GM19193 (cell line): ENCODE measurements at regions not wholly inside any gene's neighbourhood (a gene's known extent, or its start where the extent isn't known, plus 50 kb on each side); places are given as distances from the start of the nearest gene placed in this dataset.

Source experiments
- POLR2A ChIP-seq: IDR thresholded peaks from 4 replicates; pipeline ENCODE4 v1.6.1; 2011; ENCODE audit not compliant: insufficient read depth, insufficient read length; ENCODE audit errors: extremely low read depth

- TF ChIP-seq POLR2A = no peak
Observed at GRCh38 chr3:71870966-71871512, 86.1 kb upstream of the PROK2 start.

GRCh38 chr3:71868876-71869275 is 83.9 kb upstream of the PROK2 start:
- no peak for TF ChIP-seq POLR2A

DNA sequence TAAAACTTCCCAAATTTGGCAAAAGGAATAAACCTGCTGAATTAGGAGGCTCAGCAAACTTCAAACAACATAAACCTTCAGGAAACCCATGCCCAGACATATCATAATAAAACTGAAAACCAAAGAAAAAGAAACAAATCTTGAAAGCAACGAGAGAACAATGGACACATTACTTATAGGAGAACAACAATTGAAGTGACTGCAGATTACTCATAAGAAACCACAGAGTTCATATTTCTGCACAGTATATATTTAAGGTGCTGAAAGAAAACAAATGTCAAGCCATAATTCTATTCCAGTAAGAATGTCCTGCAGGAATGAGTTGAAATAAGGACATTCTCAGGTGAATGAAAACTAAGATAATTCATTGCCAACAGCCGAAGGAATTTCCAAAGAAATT is 80.8 kb upstream of the PROK2 start:
- no peak for TF ChIP-seq POLR2A

- TF ChIP-seq POLR2A = no peak
Observed at GRCh38 chr3:71863563-71864190, 78.7 kb upstream of the PROK2 start.

DNA sequence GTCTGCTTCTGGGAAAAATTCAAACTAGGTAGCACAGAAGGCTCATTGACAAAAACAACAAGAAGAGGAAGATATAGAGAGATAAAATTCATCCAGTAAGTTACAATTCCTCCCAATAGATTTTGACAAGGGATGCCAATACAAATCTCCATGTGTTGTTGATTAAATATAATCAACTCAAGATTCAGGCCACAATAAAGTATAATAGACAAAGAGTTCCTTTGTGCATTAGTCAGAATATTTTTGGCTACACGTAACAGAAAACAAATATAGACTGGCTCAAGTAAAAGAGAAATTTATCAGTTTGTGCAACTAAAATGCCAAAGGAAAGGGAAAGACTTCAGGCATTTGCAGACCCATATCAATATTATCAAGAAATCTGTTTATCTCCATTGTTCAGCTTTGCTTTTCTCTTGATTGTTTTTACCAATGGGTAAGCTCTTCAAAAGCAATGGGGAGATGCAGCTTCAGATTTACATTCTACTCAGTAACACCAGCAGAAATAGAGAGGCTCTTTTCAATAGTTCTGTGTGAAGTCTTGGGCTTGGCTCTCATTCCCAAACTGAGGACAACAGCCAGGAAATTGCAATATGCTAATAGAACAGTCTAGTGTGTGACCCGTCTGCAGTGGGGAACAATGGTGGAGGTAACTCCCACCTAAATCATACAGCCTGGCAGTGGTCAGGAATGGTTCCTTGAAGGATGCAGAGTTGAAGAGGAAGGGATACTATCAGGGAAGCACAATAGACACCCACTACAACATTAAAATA is 77.6 kb upstream of the PROK2 start:
- no peak for TF ChIP-seq POLR2A

- no peak for TF ChIP-seq POLR2A
Observed at GRCh38 chr3:71859123-71859519, 74.2 kb upstream of the PROK2 start.

DNA sequence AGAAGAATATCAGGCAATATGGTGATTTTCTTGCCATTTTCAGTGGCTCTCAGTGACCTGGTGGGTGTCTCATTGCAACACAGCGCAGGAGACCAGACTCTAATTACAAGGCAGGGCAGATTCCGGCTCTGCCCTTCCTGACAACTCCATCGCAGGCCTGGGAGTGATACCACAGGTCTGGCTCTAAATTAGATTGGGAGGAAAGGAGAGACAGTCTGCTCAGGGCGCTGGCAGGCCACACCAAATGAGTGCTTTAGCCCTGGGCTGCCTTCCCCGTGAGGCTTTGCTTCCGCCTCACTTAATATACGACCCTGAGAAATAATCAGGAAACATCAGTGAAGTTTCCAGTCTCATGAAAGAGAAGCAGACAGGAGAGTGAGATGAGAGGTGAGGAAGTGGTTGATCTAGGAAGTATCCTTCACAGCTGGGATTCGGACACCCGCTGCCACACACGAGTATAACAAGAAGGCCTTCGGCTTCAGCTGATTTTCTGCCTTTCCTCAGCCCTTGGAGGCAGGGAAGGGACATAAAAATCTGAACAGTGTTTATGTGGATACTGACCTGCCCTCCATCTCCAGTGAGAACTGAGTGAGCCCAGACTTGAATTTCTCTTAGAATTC is 73.7 kb upstream of the PROK2 start:
- TF ChIP-seq POLR2A = no peak

GRCh38 chr3:71857956-71858355 is 73.0 kb upstream of the PROK2 start:
- TF ChIP-seq POLR2A = no peak

GRCh38 chr3:71854706-71855105 is 69.8 kb upstream of the PROK2 start:
- TF ChIP-seq POLR2A = no peak

DNA sequence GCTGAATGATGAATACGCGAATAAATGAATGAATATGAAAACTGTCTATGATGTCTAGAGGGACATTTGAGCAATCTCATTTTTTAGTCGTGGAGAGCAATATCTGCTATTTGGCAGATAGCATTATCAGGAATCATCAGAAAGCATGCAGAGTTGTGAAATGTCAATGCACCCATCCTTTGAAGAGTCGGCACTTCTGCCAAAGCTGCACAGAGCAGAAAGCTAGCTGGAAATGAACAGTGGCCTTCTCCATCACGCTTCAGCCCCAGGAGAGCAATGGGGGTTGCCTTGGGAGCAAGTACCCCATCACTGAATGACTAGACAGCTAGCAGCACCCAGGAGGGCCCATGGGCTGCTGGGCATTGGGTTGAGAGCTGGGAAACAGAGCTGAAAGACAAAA is 69.1 kb upstream of the PROK2 start:
- TF ChIP-seq POLR2A = no peak

- TF ChIP-seq POLR2A = no peak
Observed at GRCh38 chr3:71851878-71852277, 66.9 kb upstream of the PROK2 start.

DNA sequence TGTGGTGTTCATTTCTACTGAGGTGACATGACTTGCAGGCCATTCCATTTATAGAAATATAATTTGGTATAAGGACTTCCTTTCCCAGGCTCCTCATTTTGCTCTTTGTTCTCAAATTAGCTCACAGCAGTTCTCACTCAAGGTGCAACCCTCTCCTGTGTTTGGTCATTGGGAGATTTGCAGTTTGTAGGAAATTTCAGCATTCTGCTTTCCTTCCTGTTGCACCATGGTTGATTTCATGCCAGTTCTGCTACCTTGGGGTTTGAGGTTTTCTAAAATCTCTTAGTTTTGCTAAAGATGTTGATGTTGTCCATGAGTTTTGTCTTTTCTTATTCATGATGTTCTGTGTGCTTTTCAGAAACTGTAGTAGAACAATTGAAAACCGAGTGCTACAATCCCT is 65.7 kb upstream of the PROK2 start:
- no peak for TF ChIP-seq POLR2A

DNA sequence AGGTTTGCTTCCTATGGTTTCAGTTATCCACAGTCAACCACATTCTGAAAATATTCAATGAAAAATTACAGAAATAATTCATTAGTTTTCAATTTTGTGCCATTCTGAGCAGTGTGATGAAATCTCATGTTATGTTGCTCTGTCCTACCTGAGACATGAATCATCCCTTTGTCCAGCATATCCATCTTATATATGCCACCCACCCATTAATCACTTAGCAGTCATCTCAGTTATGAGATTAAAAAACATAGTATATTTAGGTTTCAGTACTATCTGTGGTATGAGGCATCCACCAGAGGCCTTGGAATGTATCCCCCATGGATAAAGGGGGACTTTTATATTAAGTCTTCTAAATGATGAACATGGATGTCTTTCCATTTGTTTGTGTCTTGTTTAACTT is 64.7 kb upstream of the PROK2 start:
- no peak for TF ChIP-seq POLR2A

DNA sequence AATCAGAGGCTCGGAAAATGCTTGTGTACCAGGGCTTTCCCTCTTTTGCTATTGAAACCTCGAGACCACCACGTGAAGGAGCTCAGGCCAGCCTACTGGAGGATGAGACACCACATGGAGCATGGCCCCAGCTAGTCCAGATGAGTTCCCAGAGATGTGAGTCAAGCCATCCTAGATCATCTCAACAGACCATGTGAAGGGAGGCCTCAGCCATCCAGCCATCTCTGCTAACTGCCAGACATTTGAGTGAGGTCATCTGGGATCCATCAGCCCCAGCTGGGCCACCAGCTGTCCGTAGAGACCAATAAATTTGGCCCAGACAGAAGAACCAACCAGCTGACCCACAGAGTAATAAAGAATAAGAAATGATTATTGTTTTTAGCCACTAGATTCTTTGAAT is 62.8 kb upstream of the PROK2 start:
- TF ChIP-seq POLR2A = no peak

- TF ChIP-seq POLR2A = no peak
Observed at GRCh38 chr3:71846185-71846584, 61.2 kb upstream of the PROK2 start.

DNA sequence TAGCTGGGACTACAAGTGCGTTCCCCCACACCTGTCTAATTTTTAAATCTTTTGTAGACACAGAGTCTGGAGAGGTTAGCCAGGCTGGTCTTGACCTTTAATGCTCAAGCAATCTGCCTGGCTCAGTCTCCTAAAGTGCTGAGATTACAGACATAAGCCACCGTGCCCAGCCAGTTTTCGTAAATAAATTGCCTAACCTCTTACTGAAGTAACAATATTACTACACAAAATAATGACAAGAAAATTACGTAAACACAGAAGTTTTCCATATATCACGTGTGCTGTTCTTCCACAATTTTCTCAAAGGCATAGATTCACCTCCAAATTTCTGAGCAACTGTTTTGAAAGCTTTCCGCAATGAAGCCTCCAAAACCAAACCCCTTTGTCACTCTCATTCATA is 58.1 kb upstream of the PROK2 start:
- no peak for TF ChIP-seq POLR2A
